Adrenal gland (tissue), 9 donors: ENCODE measurements at regions not wholly inside any gene's neighbourhood (a gene's known extent, or its start where the extent isn't known, plus 50 kb on each side); places are given as distances from the start of the nearest gene placed in this dataset.
"Not testable (repeated sequence)": the region's sequence is repeated elsewhere in the genome, so short reads cannot be mapped to it uniquely, and the experiment has no call there.

Experiments used
- DNase-seq, 7 donors: peaks; one replicate each; pipeline ENCODE4 v3.0.0-alpha.2; 2019 to 2020
- H3K27ac ChIP-seq, 5 donors: fragments of 200-600 bp; sonication (generic) in 4 of 5; 1 replicate in 3 of 5; 2 replicates in 2 of 5; pipeline versions ENCODE4 v1.5.1 to v1.8.0; 2016 to 2020; ENCODE audit warnings: mild to moderate bottlenecking in 1 of 5
- H3K27me3 ChIP-seq: fragments of 200-600 bp; 2 replicates; pipeline ENCODE4 v1.8.0; 2021
- H3K36me3 ChIP-seq, 2 donors: fragments of 200-600 bp; replicated peaks in 1 of 2; 1 replicate in 1 of 2; 2 replicates in 1 of 2; pipeline versions ENCODE4 v1.5.1 to v1.8.0; 2018 to 2022
- H3K4me1 ChIP-seq, 2 donors: fragments of 200-600 bp; replicated peaks in 1 of 2; 1 replicate in 1 of 2; 2 replicates in 1 of 2; pipeline versions ENCODE4 v1.5.1 to v1.8.0; 2018 to 2021
- H3K4me3 ChIP-seq, 4 donors: fragments of 200-600 bp; sonication (generic) in 3 of 4; one replicate each; pipeline ENCODE4 v1.5.1; 2016 to 2018
- H3K9me3 ChIP-seq, 3 donors: fragments of 200-600 bp; sonication (generic) in 1 of 3; replicated peaks in 1 of 3; 1 replicate in 2 of 3; 2 replicates in 1 of 3; pipeline versions ENCODE4 v1.5.1 to v1.8.0; 2016 to 2021
- CTCF ChIP-seq, 6 experiments: fragments of 450-650 bp in 4 of 6; fragments of 200-600 bp in 2 of 6; sonication (generic) in 1 of 6; IDR thresholded peaks; 1 replicate in 5 of 6; 2 replicates in 1 of 6; pipeline versions ENCODE4 v1.5.1 to v1.8.0; 2016 to 2021; ENCODE audit warnings: antibody characterized with exemption in 6 of 6, mild to moderate bottlenecking in 2 of 6, moderate library complexity in 1 of 6
- POLR2A ChIP-seq, 2 donors: fragments of 450-650 bp; IDR thresholded peaks; one replicate each; pipeline ENCODE4 v1.6.1; 2017; ENCODE audit warnings: antibody characterized with exemption in 2 of 2, mild to moderate bottlenecking in 2 of 2, moderate library complexity in 1 of 2
- WGBS, 4 donors: extraction: QIAGEN DNeasy Blood & Tissue Kit in 2 of 4; methylation state at CpG; one replicate each; pipeline versions ENCODE4 v1.1.5 to v1.1.7; 2013 to 2017; 5-methylcytosine and 5-hydroxymethylcytosine counted together
- intact Hi-C, 2 donors: fragments of 100-400 bp; cut with DNase I; formaldehyde crosslinking; loops; one replicate each; pipeline versions ENCODE4 v1.14.1 to v1.15.0; 2022 to 2023
- donor health status: healthy with polysubstance abuse.
- donor health status: Bipolar disorder and iron deficiency.
- donor health status: DM: yes; HTN: yes; CAD: no.
- donor health status: DM: no; HTN: no; CAD: no.
- donor health status: DM: no; HTN: no; CAD: no.

- Histone ChIP-seq H3K27ac (no peak overlapping the region), H3K9me3 (no peaks in the 10 kb centered on the region), H3K36me3 (no peaks in the 10 kb centered on the region), H3K4me3 (no peak overlapping the region), H3K4me1 (no peaks in the 10 kb centered on the region), H3K27me3 (no peaks in the 10 kb centered on the region)
- 50 to 66% (median 54%) methylated on average over 4 of the region's 4 CpGs for WGBS, 4 donors
- intact Hi-C loops, result no loop called here
- TF ChIP-seq POLR2A (IDR thresholded peaks at IDR 0.05) (no peak), CTCF (IDR thresholded peaks at IDR 0.05) (no peak)
- DNase-seq, result no peak
Measured at GRCh38 chr18:14936313-14936712, 188.3 kb downstream of the ANKRD30B start.

- Histone ChIP-seq H3K36me3 (no peaks in the 10 kb centered on the region), H3K9me3 (no peaks in the 10 kb centered on the region), H3K27ac (no peak overlapping the region), H3K27me3 (no peaks in the 10 kb centered on the region), H3K4me3 (no peak overlapping the region), H3K4me1 (no peaks in the 10 kb centered on the region)
- 58 to 81% (median 74%) methylated on average over 4 to 9 of the region's 9 CpGs for WGBS, 4 donors
- TF ChIP-seq CTCF (IDR thresholded peaks at IDR 0.05), result no peak
- no peak for TF ChIP-seq POLR2A (IDR thresholded peaks at IDR 0.05)
- intact Hi-C loops, result no loop called here
- no peak for DNase-seq
Measured at GRCh38 chr18:14937271-14937670, 189.3 kb downstream of the ANKRD30B start.

- H3K27me3 ChIP-seq, result no peaks in the 10 kb centered on the region
- H3K27ac ChIP-seq, result no peak overlapping the region
- intact Hi-C loops, result no loop called here
- H3K36me3 ChIP-seq, result no peaks in the 10 kb centered on the region
- H3K4me1 ChIP-seq, result no peaks in the 10 kb centered on the region
- H3K4me3 ChIP-seq, result no peak overlapping the region
- TF ChIP-seq CTCF (IDR thresholded peaks at IDR 0.05) (no peak), POLR2A (IDR thresholded peaks at IDR 0.05) (no peak)
- H3K9me3 ChIP-seq, result no peaks in the 10 kb centered on the region
- DNase-seq, result no peak
Measured at GRCh38 chr18:14939141-14939540, 191.2 kb downstream of the ANKRD30B start.

- DNase-seq, H3K4me1 ChIP-seq, H3K9me3 ChIP-seq, H3K4me3 ChIP-seq, H3K27me3 ChIP-seq, H3K27ac ChIP-seq, H3K36me3 ChIP-seq, intact Hi-C loops: not testable (repeated sequence)
- 78 to 86% (median 82%) methylated on average over 5 to 6 of the region's 6 CpGs for WGBS, 4 donors
Measured at GRCh38 chr18:14940106-14940505, 192.1 kb downstream of the ANKRD30B start.

GRCh38 chr18:14940735-14941134 lies 192.8 kb downstream of the ANKRD30B start:
- Histone ChIP-seq H3K4me1 (no peaks in the 10 kb centered on the region), H3K27me3 (no peaks in the 10 kb centered on the region), H3K36me3 (no peaks in the 10 kb centered on the region), H3K9me3 (no peaks in the 10 kb centered on the region), H3K4me3 (no peak overlapping the region), H3K27ac (no peak overlapping the region)
- 59 to 71% (median 66%) methylated on average over 1 to 2 of the region's 2 CpGs for WGBS, 4 donors
- no peak for DNase-seq
- intact Hi-C loops, result no loop called here
- no peak for TF ChIP-seq CTCF (IDR thresholded peaks at IDR 0.05)
- TF ChIP-seq POLR2A (IDR thresholded peaks at IDR 0.05), result no peak
